ENCODE measurements at regions not wholly inside any gene's neighbourhood (a gene's known extent, or its start where the extent isn't known, plus 50 kb on each side); places are given as distances from the start of the nearest gene placed in this dataset.
"Not testable (repeated sequence)": the region's sequence is repeated elsewhere in the genome, so short reads cannot be mapped to it uniquely, and the experiment has no call there.

GRCh38 chr2:130251535-130251872 is 53.3 kb upstream of the TUBA3E start:
- Histone ChIP-seq H3K4me1 (peaks cover 0 to 9% (median 0%) of the 10 kb centered on the region in 4 donors), H3K9me3 (no peaks in the 10 kb centered on the region), H3K36me3 (no peaks in the 10 kb centered on the region), H3K4me3 (no peak overlapping the region), H3K27ac (no peak overlapping the region), H3K27me3 (peaks cover 0 to 40% of the 10 kb centered on the region in 2 donors)
- no peak for DNase-seq
- no peak for TF ChIP-seq CTCF (IDR thresholded peaks at IDR 0.05)
- intact Hi-C loops (cut with DNase I; ENCODE audit: low total_unique reads), result no loop called here

GRCh38 chr2:130248355-130248754 is 50.1 kb upstream of the TUBA3E start:
- H3K9me3 ChIP-seq; H3K36me3 ChIP-seq; DNase-seq; H3K27ac ChIP-seq; H3K4me3 ChIP-seq; intact Hi-C loops (cut with DNase I; ENCODE audit: low total_unique reads); H3K4me1 ChIP-seq: not testable (repeated sequence)
- H3K27me3 ChIP-seq, result peaks cover 0 to 38% of the 10 kb centered on the region in 2 donors
